HG03378 (cell line): ENCODE measurements at regions not wholly inside any gene's neighbourhood (a gene's known extent, or its start where the extent isn't known, plus 50 kb on each side); places are given as distances from the start of the nearest gene placed in this dataset.

Experiments
- ATAC-seq: cut with Tn5 transposase; IDR thresholded peaks from one replicate; pipeline ENCODE4 v1.9.1; 2021; ENCODE audit warnings: mild to moderate bottlenecking, moderate library complexity; ENCODE audit not compliant: unreplicated experiment

DNA sequence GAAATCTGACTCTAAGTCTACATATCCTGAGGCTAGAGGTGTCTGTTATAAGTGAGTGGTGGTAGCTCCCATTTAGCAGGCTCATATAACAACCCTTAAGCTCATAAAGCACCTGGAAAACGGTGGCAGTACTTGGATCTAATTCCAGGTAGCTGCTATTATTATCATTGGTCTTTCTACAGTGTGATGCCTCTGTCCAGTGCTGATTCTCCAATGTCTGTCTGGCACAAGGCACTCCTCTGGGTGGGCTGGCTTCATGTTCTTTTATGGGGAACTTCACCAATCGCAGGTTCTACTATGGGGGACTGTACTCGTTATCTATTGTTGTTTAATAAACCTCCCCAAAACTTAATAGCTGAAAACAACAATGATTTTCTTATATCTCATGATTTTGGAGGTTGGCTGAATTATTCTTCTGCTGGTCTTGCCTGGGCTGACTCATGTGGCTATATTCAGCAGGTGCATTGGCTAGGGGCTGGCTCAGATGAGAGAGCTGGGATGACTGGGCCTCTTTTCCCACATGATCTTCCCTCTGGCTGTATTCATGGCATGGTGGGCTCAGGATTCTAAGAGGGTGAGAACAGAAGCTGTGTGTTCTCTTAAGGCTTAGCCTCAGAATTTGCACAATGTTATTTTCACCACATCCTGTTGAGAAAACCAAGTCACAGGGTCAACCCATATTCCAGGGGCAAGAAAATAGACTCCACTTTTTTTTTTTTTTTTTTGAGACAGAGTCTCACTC lies 93.0 kb upstream of the PCGF5 start:
- ATAC-seq: no peak

DNA sequence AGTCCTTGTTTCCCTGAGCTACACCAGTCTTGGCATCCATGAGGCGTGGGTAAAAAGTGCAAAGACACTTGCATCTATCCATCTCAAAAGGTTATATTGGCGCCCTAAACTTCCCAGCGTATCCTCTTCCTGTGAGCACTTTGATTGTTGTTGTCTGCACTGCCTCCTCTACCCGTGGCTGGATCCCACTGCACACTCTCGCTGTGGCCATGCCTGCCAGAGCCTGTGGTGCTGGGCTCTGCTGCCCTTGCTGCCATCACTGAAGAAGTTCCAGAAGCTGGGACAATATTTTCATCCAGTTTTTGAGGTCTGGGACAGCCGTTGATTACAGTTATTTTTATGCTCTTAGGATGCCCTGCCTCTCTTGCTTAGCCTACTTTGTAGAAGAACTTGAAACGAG lies 85.3 kb upstream of the PCGF5 start:
- ATAC-seq: no peak

DNA sequence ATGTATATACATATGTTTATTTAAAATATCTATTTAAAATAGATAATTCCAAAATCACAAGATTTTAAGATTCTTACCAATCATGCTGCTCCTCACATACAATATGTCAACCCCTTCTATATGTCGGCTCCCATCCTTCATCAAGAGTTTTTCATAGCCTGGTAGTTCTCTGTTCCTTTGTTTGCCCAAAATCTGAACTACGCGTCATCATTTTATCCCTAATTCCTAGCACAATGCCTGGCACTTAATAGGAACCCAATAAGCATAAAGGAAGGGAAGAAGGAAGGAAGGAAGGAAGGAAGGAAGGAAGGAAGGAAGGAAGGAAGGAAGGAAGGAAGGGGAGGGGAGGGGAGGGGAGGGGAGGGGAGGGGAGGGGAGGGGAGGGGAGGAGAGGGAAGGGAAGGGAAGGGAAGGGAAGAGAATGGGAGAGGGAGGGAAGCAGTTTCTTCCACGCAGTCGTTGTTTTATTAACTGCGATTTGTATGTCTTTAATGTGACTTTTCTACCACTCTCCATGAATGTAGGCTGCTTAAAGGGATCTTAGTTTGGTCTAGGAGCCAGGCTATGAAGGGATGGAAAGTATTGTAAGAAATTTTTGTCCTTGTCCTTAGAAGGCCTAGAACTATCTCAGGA lies 83.3 kb upstream of the PCGF5 start:
- no peak for ATAC-seq

DNA sequence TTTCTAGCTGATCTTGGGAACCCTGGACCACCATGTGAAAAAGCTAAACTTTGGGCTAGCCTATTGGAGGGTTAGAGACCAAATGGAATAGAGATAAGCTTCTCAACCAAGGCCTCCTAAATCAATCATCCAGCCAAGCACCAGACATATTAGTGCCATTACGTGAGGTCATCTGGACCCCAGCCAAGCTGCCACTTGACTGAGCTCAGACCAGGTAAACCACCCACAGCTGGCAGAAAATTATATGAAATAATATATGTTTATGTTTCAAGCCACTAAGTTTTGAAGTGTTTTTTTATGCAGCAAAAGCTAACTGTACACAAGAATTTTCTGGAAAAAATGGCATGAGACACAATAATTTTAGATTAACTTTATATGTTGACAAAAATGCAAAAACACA lies 82.6 kb upstream of the PCGF5 start:
- no peak for ATAC-seq

DNA sequence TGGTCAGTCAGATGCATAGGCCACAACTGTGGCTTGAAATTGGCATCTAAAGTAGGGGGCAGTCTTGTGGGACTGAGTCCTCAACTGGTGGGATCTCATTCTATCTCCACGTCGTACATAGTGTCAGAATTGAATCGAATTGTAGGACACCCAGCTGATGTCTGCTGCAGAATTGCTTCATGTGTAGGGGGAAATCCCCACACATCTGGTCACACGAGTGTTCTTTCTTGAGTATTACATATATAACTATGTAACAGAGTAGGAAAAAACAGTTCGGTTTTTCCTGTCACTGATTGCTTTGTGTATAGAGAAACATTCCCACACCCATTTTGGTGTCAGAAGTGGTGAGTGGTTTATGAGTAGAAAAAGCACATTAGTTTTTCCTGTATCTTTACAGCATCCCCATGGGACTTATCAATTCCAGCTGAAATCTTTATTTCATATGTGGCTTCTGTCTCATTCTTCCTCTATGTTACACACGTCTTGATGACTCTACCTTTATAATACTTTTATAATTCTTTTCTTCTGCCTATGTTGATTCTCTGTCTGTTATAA lies 79.4 kb upstream of the PCGF5 start:
- ATAC-seq: no peak

DNA sequence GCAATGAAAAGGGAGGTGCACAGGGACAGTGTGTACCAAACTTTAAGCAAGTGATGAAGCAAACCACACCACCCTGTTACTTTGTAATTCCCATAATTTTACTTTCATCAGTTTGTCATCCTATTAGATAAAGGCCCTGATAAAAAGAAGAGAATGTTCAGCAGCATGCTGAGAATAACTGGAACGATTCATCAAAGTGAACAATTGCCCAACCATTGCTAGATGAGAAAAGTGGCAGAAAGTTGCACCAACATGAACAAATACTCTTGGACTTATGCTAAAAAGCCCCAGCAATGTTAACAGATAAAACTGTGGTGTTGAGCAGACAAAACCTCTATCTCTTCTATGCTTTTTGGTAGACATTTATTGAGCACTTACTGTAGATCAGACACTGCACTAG lies 75.5 kb upstream of the PCGF5 start:
- no peak for ATAC-seq

DNA sequence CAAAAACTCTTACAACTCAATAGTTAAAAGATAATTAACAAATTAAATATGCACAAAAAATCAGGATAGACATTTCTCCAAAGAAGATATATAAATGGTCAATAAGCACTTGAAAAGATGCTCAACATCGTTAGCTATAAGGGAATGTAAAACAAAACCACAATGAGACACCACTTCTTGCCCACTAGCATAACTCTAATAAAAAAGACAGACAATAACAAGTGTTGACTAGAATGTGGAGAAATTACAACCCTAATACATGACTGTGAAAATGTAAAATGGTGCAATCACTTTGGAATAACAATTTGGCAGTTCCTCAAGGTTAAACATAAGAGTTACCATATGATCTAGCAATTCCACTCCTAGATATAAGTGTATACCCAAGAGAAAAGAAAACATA lies 74.3 kb upstream of the PCGF5 start:
- ATAC-seq: no peak

DNA sequence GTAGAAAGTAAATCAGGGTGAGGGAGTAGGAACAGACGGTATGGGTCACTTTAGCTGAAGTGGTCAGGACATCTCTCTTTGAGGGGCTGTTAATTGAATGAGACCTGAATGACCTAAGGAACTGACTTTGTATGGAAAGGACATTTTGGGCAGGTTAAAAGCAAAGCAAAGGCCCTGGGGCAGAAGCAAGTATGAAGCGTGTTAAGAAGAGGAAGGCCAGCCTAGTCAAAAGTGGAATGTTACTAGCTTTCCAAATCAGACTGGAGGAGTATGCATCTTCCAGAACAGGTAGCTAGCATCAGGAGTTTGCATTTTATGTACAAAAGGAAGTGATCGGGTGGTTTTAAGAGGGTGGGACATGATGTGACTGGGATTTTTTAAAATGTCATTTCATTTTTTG lies 70.9 kb upstream of the PCGF5 start:
- no peak for ATAC-seq

DNA sequence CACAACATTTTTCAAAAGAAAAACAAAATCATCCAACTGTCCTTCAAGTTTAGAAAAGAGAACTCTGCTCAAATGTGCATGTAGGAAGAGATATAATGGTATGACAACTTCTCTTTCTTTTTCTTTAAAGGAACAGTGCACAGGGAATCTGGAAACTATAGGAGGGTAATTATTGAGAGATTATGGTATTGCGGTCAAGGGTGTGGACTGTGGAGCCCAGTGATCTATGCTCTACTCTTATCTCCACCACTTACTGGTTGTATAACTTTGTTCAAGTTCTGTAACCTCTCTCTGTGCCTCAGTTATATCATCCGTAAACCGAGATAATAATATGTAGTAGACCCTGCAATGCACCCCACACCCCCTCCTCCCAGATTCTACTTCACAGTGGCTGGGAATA lies 69.8 kb upstream of the PCGF5 start:
- no peak for ATAC-seq

DNA sequence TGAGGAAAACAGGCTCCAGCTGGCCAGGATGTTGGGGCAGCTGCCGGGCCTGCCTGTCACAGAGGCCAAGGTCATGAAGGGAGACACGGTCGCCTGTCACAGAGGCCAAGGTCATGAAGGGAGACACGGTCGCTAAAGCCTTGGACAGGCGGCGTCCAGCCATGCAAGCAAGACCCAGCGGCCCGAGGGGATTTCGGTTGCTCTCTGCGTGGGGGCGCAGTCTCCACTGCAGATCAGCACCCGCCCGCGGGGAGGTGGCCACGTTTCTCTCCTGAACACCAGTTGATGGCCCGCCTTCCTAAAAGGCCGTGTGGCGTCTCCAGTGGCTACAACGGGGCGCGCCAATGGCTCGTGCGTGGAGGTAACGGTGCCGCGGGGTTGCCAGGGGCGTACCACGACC lies 67.0 kb upstream of the PCGF5 start:
- no peak for ATAC-seq

DNA sequence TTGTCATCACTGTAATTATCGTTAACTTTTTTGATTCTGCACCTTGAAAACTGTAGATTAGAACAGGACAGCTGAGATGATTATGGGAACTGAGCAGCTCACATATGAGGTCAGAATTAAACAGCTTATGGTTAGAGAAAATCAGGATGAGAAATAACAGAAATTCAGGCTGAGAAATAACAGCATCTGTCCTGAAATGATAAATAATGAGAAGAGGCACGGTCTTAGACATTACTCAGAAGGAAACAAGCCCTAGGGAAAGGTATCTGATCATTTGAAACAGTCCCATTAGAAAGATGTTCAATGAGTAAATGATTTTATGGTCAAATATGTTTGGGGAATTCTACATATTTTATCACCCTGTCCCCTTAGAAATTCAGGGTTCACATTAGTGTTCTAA lies 65.6 kb upstream of the PCGF5 start:
- no peak for ATAC-seq

DNA sequence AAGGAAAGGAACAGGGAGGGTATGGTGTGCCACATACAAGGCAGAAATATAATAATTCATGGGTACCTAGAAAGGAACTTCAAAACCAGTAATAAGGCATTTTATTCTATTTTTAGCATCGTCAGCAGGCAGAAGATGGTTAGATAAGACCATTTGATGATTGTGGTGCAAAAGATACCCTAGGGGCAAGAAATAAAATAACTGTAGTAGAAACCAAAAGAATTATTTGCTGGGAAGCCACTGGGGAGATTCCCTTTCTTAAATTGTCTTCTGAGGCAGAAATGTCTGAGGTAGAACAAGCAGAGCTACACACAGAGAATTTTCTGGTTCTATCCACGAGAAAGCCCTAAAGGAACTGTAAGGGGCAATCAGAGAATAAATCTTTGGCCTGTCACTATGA lies 64.3 kb upstream of the PCGF5 start:
- no peak for ATAC-seq

DNA sequence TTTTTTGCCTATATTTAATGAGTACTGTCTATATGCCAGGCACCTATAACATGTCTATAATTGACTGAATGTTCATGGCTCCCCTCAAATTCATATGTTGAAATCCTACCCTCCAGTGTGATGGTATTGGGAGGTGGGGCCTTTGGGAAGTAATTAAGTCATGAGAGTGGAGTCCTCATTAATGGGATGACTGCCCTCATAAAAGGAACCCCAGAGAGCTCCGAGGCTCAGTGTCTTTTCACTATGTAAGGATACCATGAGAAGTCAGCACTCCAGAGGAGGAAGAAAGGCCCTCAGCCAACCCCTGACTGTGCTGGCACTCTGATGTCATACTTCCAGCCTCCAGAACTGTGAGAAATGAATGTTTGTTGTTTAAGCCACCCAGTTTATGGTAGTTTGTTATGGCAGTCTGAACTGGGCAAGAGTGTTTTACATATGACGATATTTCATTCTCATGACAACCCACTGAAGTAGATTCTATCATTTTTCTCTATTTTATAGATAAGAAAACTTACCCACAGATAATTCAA lies 61.1 kb upstream of the PCGF5 start:
- ATAC-seq: no peak

DNA sequence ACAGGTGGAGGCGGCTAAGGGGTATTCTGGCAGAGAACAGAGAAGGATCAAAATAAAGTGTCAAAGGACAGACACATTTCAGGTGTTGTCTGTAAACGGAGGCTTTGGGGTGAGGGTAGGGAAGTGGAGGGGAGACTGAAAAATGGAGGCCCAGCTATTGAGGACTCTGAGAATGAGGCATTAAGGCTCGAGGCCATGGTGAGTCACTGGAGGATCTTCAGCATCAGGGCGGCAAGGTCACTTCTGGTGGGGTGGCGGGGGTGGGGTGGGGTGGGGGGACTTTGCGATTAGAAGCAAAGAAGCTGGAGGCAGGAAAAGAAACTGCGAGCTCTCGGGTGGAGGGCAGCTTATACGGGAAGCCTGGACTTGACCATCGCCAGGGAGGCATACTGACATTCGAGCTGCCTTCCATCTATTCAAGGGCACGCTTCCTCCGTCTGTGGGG lies 58.4 kb upstream of the PCGF5 start:
- ATAC-seq: no peak

DNA sequence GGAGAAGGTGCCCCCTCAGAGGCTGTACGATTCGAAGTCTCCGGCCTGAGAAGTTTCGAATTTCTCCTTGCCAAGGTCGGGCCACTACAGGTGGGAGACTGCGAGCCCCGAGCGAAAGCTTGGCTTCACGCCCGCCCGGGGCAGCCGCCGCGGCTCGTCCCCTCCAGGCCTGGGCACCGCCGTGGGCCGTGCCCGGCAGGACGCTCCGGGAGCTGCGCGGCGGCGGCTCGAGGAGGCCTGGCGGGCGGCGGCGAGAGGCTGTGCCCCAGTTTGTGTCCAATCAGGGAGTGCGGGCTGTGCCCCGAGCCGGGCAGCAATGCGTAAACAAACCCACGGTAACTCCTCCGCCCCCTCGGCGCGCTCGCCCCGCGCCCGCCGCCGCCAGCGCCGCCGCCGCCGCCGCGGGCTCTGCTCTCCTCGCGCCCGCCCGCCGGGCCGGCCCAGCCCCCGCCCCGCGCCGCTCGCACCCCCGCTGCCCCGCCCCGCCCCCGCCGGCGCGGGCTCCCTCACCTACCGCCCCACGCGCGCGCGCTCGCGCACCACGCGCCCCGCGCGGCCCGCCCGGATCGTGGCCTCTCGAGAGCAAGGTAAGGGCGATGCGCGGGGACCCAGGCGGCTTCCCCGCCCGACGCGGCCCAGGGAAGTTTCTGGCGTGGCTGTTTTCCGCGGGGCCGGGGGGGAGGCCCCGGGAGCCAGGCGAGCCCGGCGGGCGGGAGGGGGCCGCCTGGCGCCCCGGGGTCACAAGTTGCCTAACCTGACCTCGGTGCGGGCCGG lies 57.8 kb upstream of the PCGF5 start:
- peak; percentile 40 for ATAC-seq

DNA sequence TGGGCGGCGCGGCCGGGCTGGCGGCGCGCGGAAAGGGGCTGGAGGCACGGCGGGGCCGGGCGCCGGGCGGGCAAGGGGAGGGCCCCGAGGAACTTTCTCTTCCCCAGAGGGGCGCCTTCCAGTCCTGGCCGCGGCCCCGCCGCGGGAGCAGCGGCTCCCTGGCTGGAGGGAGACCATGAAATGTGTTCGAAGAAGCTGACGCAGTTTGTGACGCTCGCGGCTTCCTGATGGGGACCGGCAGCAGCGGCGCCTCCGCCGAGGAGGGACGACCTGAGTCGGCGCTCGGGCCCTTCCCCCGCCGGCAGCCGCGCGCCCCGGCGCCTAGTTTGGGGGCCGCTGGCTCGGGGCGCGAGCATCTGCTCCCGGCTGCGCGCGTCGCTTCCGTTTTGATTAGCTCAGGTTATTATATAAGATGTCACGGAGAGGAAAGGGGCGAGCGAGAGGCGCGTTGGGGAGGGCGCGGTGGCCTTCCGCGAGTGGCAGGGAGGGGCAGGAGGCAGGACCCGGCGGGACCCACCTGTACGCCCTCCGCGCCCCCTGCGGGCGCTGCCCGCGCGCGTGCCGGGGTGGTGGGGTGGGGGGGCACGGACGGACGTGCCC lies 57.1 kb upstream of the PCGF5 start:
- peak; percentile 40 for ATAC-seq

DNA sequence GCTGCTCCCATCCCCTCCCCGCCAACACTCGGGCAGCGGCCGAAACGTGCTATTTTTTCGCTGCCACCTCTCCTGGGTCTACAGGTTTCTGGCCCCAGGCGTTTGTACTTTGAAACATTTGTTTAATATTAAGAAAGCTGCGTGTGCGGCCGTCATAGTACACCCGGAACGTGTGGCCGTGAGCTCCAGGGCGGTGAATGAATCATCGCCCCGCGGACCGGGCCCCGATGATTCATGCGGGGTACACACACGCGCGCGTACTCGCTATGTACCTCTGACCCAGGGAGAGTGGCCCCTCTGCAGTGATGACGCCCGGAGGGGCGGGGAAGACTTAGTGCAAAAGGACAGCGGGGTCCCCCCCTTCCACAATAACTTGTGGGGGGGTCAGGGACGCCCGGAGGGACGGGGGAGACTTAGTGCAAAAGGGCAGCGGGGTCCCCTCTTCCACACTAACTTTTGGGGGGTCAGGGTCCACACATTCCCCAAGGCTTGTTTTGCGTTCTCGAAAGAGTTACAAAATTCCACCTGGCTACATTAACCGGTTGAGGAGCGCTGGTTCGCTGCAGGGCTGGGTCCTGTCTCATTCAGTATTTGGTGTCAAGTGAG lies 56.5 kb upstream of the PCGF5 start:
- peak; percentile 24 for ATAC-seq

DNA sequence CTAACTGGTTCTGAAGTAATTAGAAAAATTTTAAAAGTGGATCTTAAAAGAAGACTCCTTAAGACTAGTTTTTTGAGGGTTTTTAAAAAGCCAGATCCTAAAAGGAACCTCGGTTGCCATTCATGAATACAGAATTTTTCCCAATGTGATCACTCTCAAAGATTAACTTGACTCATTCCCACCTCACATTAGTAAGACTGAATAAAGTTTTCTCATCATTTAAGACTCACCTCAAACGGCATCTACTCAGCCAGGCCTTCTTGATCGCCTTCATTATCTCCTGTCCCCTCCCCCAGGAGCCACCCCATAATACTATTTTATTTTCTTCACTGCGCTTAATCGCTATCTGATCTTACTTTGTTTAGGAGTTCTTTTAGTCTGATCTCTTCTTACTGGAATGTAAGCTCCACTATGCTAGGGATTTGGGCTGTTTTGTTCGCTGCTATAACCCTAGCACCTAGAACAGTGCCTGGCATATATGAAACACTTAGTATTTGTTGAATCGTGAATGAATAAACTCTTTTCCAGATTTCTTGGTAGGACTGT lies 55.9 kb upstream of the PCGF5 start:
- ATAC-seq: no peak

DNA sequence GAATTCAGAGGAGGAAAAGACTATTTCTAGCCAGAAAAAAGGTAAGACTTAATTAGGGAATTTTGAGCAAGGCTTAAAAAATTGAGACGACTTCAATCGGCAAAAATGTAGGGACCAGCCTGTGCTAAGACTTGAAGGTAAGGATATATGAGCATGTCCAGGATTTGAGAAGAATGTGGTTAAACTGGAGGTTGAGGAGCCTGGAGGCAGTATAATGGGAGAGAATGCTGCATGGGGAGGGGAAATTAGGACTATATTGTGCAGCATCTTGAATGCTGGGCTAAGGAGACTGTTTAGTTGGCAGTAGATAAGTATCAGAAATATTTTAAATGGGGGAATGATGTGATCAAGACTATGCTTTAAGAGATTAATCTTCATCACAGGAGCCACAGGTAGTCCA lies 53.1 kb upstream of the PCGF5 start:
- ATAC-seq: no peak

DNA sequence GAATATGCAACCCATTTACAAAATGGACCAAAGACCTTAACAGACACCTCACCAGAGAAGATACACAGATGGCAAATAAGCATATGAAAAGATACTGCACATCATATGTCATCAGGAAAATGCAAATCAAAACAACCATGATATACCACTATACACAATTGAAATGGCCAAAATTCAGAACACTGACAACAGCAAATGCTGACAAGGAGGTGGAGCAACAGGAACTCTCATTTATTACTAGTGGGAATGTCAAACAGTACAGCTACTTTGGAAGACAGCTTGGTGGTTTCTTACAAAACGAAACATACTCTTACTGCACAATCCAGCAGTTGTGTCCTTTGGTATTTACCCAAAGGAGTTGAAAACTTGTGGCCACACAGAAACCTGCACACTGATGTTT lies 50.0 kb upstream of the PCGF5 start:
- no peak for ATAC-seq
